ENCODE measurements at regions not wholly inside any gene's neighbourhood (a gene's known extent, or its start where the extent isn't known, plus 50 kb on each side); places are given as distances from the start of the nearest gene placed in this dataset.

GRCh38 chr2:22444281-22444680 lies 940.7 kb upstream of the KLHL29 start:
- H3K4me1 ChIP-seq = no peaks in the 10 kb centered on the region
- CTCF ChIA-PET = no interaction called here

DNA sequence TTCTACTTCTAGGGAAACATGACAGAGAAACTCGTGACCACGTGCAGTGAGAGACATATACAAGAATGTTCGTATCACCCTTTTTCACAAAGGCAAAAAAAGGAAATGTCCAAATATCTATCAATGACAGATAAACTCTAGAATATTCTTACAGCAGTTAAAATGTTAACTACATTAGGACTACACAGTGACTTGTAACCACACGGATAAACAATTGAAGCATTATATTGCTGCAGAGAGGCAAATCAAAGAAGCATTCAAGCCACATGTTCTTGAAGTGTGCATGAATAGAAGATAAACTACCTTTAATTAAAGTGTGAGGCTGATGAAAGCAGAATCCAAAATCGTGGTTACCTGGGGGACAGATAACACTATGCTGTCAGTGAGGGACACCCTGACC lies 935.3 kb upstream of the KLHL29 start:
- ChIA-PET POLR2A (no interaction called here), CTCF (no interaction called here)
- intact Hi-C loops (cut with micrococcal nuclease; ENCODE audit: unreplicated experiment) = no loop called here
- H3K4me1 ChIP-seq = no peaks in the 10 kb centered on the region
- H3K9me3 Mint-ChIP-seq (ENCODE audit: unreplicated experiment) = no peaks in the 10 kb centered on the region
- no peaks in the 10 kb centered on the region for H3K27me3 ChIP-seq (replicated peaks; ENCODE audit: control insufficient read depth, insufficient read depth, low read length)
- no peak overlapping the region for H3K4me3 ChIP-seq (ENCODE audit: low read depth, low read length)
- H3K9me3 ChIP-seq = no peaks in the 10 kb centered on the region
- H3K27me3 Mint-ChIP-seq (ENCODE audit: insufficient read depth, unreplicated experiment) = no peaks in the 10 kb centered on the region
- no peaks in the 10 kb centered on the region for H3K36me3 Mint-ChIP-seq (ENCODE audit: insufficient read depth, unreplicated experiment)
- H3K4me1 Mint-ChIP-seq (ENCODE audit: low read depth, unreplicated experiment) = no peaks in the 10 kb centered on the region
- no peak overlapping the region for H3K27ac Mint-ChIP-seq (ENCODE audit: unreplicated experiment)
- no TSS peak for BruUV-seq (replicated peaks)
- TF ChIP-seq, protein P1, sequence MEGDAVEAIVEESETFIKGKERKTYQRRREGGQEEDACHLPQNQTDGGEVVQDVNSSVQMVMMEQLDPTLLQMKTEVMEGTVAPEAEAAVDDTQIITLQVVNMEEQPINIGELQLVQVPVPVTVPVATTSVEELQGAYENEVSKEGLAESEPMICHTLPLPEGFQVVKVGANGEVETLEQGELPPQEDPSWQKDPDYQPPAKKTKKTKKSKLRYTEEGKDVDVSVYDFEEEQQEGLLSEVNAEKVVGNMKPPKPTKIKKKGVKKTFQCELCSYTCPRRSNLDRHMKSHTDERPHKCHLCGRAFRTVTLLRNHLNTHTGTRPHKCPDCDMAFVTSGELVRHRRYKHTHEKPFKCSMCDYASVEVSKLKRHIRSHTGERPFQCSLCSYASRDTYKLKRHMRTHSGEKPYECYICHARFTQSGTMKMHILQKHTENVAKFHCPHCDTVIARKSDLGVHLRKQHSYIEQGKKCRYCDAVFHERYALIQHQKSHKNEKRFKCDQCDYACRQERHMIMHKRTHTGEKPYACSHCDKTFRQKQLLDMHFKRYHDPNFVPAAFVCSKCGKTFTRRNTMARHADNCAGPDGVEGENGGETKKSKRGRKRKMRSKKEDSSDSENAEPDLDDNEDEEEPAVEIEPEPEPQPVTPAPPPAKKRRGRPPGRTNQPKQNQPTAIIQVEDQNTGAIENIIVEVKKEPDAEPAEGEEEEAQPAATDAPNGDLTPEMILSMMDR (IDR thresholded peaks at IDR 0.05; ENCODE audit: insufficient read depth in 1 of 2, low read depth in 1 of 2, low read length in 1 of 2, severe bottlenecking in 1 of 2, unreplicated experiment in 1 of 2) = no peak
- DNase-seq = no peak
- H3K4me3 Mint-ChIP-seq (ENCODE audit: unreplicated experiment) = no peak overlapping the region
- H3K36me3 ChIP-seq (ENCODE audit: control insufficient read depth, insufficient read depth, low read length) = no peaks in the 10 kb centered on the region

More at GRCh38 chr2:22444281-22444680, 940.7 kb upstream of the KLHL29 start:
- intact Hi-C loops (cut with micrococcal nuclease; ENCODE audit: unreplicated experiment) = no loop called here
- TF ChIP-seq, protein P1 (IDR thresholded peaks at IDR 0.05; ENCODE audit: insufficient read depth in 1 of 2, low read depth in 1 of 2, low read length in 1 of 2, severe bottlenecking in 1 of 2, unreplicated experiment in 1 of 2) = no peak
- no peak for DNase-seq
- Histone ChIP-seq H3K9me3 (no peaks in the 10 kb centered on the region), H3K4me3 (ENCODE audit: low read depth, low read length) (no peak overlapping the region), H3K36me3 (ENCODE audit: control insufficient read depth, insufficient read depth, low read length) (no peaks in the 10 kb centered on the region), H3K27me3 (replicated peaks; ENCODE audit: control insufficient read depth, insufficient read depth, low read length) (no peaks in the 10 kb centered on the region)
- POLR2A ChIA-PET = no interaction called here
- no peaks in the 10 kb centered on the region for H3K4me1 Mint-ChIP-seq (ENCODE audit: low read depth, unreplicated experiment)
- H3K4me3 Mint-ChIP-seq (ENCODE audit: unreplicated experiment) = no peak overlapping the region
- no peaks in the 10 kb centered on the region for H3K27me3 Mint-ChIP-seq (ENCODE audit: insufficient read depth, unreplicated experiment)
- BruUV-seq (replicated peaks) = no TSS peak
- no peak overlapping the region for H3K27ac Mint-ChIP-seq (ENCODE audit: unreplicated experiment)
- no peaks in the 10 kb centered on the region for H3K36me3 Mint-ChIP-seq (ENCODE audit: insufficient read depth, unreplicated experiment)
- no peaks in the 10 kb centered on the region for H3K9me3 Mint-ChIP-seq (ENCODE audit: unreplicated experiment)

DNA sequence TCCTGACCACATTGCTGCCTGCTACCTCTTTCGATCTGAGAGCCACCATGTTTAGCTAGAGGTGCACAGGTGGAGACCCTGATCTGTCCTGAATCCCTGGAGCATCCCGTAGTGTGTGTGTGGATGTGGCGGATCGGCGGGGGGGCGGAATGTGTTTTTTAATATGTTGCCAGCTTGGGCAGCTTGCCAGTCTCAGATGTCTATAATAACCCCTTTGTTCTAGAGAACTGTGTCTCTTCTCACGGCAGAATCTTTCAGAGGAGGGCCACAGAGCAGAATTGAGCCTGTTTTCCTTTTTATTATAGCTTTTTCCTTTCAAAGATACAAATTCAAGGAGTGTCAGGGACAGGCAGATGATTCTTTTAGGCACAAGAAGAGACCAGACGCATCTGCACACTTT lies 934.1 kb upstream of the KLHL29 start:
- DNase-seq = no peak
- H3K4me3 ChIP-seq (ENCODE audit: low read depth, low read length) = no peak overlapping the region
- H3K27me3 ChIP-seq (replicated peaks; ENCODE audit: control insufficient read depth, insufficient read depth, low read length) = no peaks in the 10 kb centered on the region
- no TSS peak for BruUV-seq (replicated peaks)
- no peaks in the 10 kb centered on the region for H3K4me1 ChIP-seq
- H3K27me3 Mint-ChIP-seq (ENCODE audit: insufficient read depth, unreplicated experiment) = no peaks in the 10 kb centered on the region
- no peak overlapping the region for H3K4me3 Mint-ChIP-seq (ENCODE audit: unreplicated experiment)
- H3K27ac Mint-ChIP-seq (ENCODE audit: unreplicated experiment) = no peak overlapping the region
- ChIA-PET POLR2A (no interaction called here), CTCF (no interaction called here)
- intact Hi-C loops (cut with micrococcal nuclease; ENCODE audit: unreplicated experiment) = no loop called here
- H3K36me3 Mint-ChIP-seq (ENCODE audit: insufficient read depth, unreplicated experiment) = no peaks in the 10 kb centered on the region
- H3K9me3 ChIP-seq = no peaks in the 10 kb centered on the region
- no peaks in the 10 kb centered on the region for H3K4me1 Mint-ChIP-seq (ENCODE audit: low read depth, unreplicated experiment)
- H3K36me3 ChIP-seq (ENCODE audit: control insufficient read depth, insufficient read depth, low read length) = no peaks in the 10 kb centered on the region
- no peaks in the 10 kb centered on the region for H3K9me3 Mint-ChIP-seq (ENCODE audit: unreplicated experiment)
- TF ChIP-seq, protein P1 (IDR thresholded peaks at IDR 0.05; ENCODE audit: insufficient read depth in 1 of 2, low read depth in 1 of 2, low read length in 1 of 2, severe bottlenecking in 1 of 2, unreplicated experiment in 1 of 2) = no peak

Measured in Caco-2 (cell line).